ENCODE measurements at regions not wholly inside any gene's neighbourhood (a gene's known extent, or its start where the extent isn't known, plus 50 kb on each side); places are given as distances from the start of the nearest gene placed in this dataset.

GRCh38 chr16:35147556-35148504, 1688.4 kb downstream of the TP53TG3F start:
- Histone ChIP-seq H3K27me3 (ENCODE audit: low read depth) (no peaks in the 10 kb centered on the region), H3K9me3 (peaks cover 7% of the 10 kb centered on the region), H3K27ac (no peak overlapping the region), H3K4me1 (no peaks in the 10 kb centered on the region), H3K36me3 (no peaks in the 10 kb centered on the region), H3K4me3 (no peak overlapping the region)
- no peak for TF ChIP-seq CTCF (IDR thresholded peaks at IDR 0.05)
- ATAC-seq (no peak), DNase-seq (peak; percentile 14)
- intact Hi-C loops (cut with DNase I) = no loop called here

GRCh38 chr16:35148748-35149147, 1689.3 kb downstream of the TP53TG3F start:
- Histone ChIP-seq H3K9me3 (peaks cover 4% of the 10 kb centered on the region), H3K27me3 (ENCODE audit: low read depth) (no peaks in the 10 kb centered on the region), H3K4me1 (no peaks in the 10 kb centered on the region), H3K27ac (no peak overlapping the region), H3K36me3 (no peaks in the 10 kb centered on the region), H3K4me3 (no peak overlapping the region)
- intact Hi-C loops (cut with DNase I) = no loop called here
- ATAC-seq (no peak), DNase-seq (no peak)
- no peak for TF ChIP-seq CTCF (IDR thresholded peaks at IDR 0.05)

GRCh38 chr16:35149550-35149949, 1690.1 kb downstream of the TP53TG3F start:
- H3K27ac ChIP-seq = no peak overlapping the region
- H3K4me1 ChIP-seq = no peaks in the 10 kb centered on the region
- intact Hi-C loops (cut with DNase I) = no loop called here
- H3K4me3 ChIP-seq = no peak overlapping the region
- no peak for TF ChIP-seq CTCF (IDR thresholded peaks at IDR 0.05)
- no peaks in the 10 kb centered on the region for H3K9me3 ChIP-seq
- DNase-seq (no peak), ATAC-seq (no peak)
- H3K36me3 ChIP-seq = no peaks in the 10 kb centered on the region
- no peaks in the 10 kb centered on the region for H3K27me3 ChIP-seq (ENCODE audit: low read depth)

- H3K36me3 ChIP-seq = no peaks in the 10 kb centered on the region
- no peak for DNase-seq
- TF ChIP-seq CTCF (IDR thresholded peaks at IDR 0.05) = no peak
- intact Hi-C loops (cut with DNase I) = no loop called here
- no peak overlapping the region for H3K27ac ChIP-seq
- no peaks in the 10 kb centered on the region for H3K9me3 ChIP-seq
- H3K27me3 ChIP-seq (ENCODE audit: low read depth) = no peaks in the 10 kb centered on the region
- no peak overlapping the region for H3K4me3 ChIP-seq
- H3K4me1 ChIP-seq = no peaks in the 10 kb centered on the region
- no peak for ATAC-seq
Observed at GRCh38 chr16:35150805-35151312, 1691.4 kb downstream of the TP53TG3F start.

- Histone ChIP-seq H3K4me1 (no peaks in the 10 kb centered on the region), H3K27ac (no peak overlapping the region), H3K36me3 (no peaks in the 10 kb centered on the region), H3K27me3 (ENCODE audit: low read depth) (no peaks in the 10 kb centered on the region), H3K4me3 (no peak overlapping the region), H3K9me3 (peaks cover 6% of the 10 kb centered on the region)
- DNase-seq = peak; percentile 7
- intact Hi-C loops (cut with DNase I) = no loop called here
- ATAC-seq = no peak
- no peak for TF ChIP-seq CTCF (IDR thresholded peaks at IDR 0.05)
Observed at GRCh38 chr16:35152067-35152627, 1692.7 kb downstream of the TP53TG3F start.

All from lower lobe of right lung (tissue), 2 donors.